H1 (cell line): ENCODE measurements at regions not wholly inside any gene's neighbourhood (a gene's known extent, or its start where the extent isn't known, plus 50 kb on each side); places are given as distances from the start of the nearest gene placed in this dataset.

Source experiments
- CTCF ChIA-PET: fragments of 300-600 bp; sonication (Branson Sonifier 250); formaldehyde crosslinking; loops from one replicate; lab custom pipeline; 2021; ENCODE audit not compliant: partially characterized antibody; lab: Charles Lee
- POLR2A ChIA-PET: fragments of 300-600 bp; sonication (Branson Sonifier 250); formaldehyde crosslinking; loops from one replicate; lab custom pipeline; 2021; ENCODE audit warnings: inconsistent platforms; ENCODE audit not compliant: partially characterized antibody; lab: Charles Lee
- DNase-seq, 2 experiments: peaks; one replicate each; pipeline versions ENCODE4 v3.0.0 to v3.0.0-alpha.2; 2010 to 2022; ENCODE audit warnings: low spot score in 2 of 2, low read depth in 1 of 2, mixed read lengths in 1 of 2
- FAIRE-seq: peaks from 2 replicates; lab custom pipeline; 2011; peaks lifted over from hg19 to GRCh38; lab: Jason Lieb, UNC
- H2AFZ ChIP-seq: 2 replicates; pipeline ENCODE4 v1.8.1; 2012; ENCODE audit warnings: low read length, inconsistent platforms
- H2AK5ac ChIP-seq: 2 replicates; pipeline ENCODE4 v1.6.1; 2013; ENCODE audit warnings: low read depth, low read length
- H2BK120ac ChIP-seq: replicated peaks from 2 replicates; pipeline ENCODE3; 2013; ENCODE audit warnings: low read depth, low read length, inconsistent platforms
- H2BK12ac ChIP-seq: 2 replicates; pipeline ENCODE4 v1.6.1; 2013; ENCODE audit warnings: low read depth, low read length
- H2BK15ac ChIP-seq: 2 replicates; pipeline ENCODE4 v1.6.1; 2013; ENCODE audit warnings: low read length
- H2BK20ac ChIP-seq: 2 replicates; pipeline ENCODE4 v1.6.1; 2013; ENCODE audit warnings: low read length
- H2BK5ac ChIP-seq: 2 replicates; pipeline ENCODE4 v1.6.1; 2013; ENCODE audit warnings: low read depth, low read length
- H3K14ac ChIP-seq: 2 replicates; pipeline ENCODE4 v1.6.1; 2013; ENCODE audit warnings: inconsistent platforms; ENCODE audit not compliant: insufficient read length
- H3K18ac ChIP-seq: 2 replicates; pipeline ENCODE4 v1.6.1; 2013; ENCODE audit warnings: low read length; ENCODE audit errors: extremely low read depth
- H3K23ac ChIP-seq: 2 replicates; pipeline ENCODE4 v1.6.1; 2013; ENCODE audit warnings: inconsistent platforms; ENCODE audit not compliant: insufficient read length
- H3K23me2 ChIP-seq: 2 replicates; pipeline ENCODE4 v1.6.1; 2013; ENCODE audit warnings: low read depth, low read length
- H3K27ac ChIP-seq: 2 replicates; pipeline ENCODE4 v1.6.1; 2011; ENCODE audit warnings: low read depth, low read length, inconsistent platforms
- H3K27me3 ChIP-seq, 4 experiments: replicated peaks in 1 of 4; 1 replicate in 1 of 4; 2 replicates in 3 of 4; pipeline versions ENCODE4 v1.6.1 to v1.8.1; 2011 to 2013; ENCODE audit warnings: low read length in 3 of 4, mild to moderate bottlenecking in 3 of 4, inconsistent platforms in 2 of 4, mixed read lengths in 2 of 4, moderate library complexity in 1 of 4; ENCODE audit not compliant: control insufficient read depth in 3 of 4, insufficient read depth in 3 of 4; ENCODE audit errors: extremely low read depth in 1 of 4
- H3K36me3 ChIP-seq, 4 experiments: 2 replicates each; pipeline versions ENCODE4 v1.6.1 to v1.8.1; 2011 to 2013; ENCODE audit warnings: mild to moderate bottlenecking in 4 of 4, low read length in 3 of 4, moderate library complexity in 2 of 4, control low read depth in 1 of 4, inconsistent platforms in 1 of 4; ENCODE audit not compliant: insufficient read depth in 4 of 4, control insufficient read depth in 2 of 4
- H3K4ac ChIP-seq: replicated peaks from 2 replicates; pipeline ENCODE3; 2013; ENCODE audit warnings: low read length, low read depth, mixed read lengths, inconsistent platforms; ENCODE audit not compliant: insufficient read length
- H3K4me1 ChIP-seq, 4 experiments: replicated peaks in 1 of 4; 1 replicate in 1 of 4; 2 replicates in 3 of 4; pipeline versions ENCODE4 v1.6.1 to v1.8.1; 2011 to 2013; ENCODE audit warnings: low read length in 3 of 4, inconsistent platforms in 2 of 4, mixed read lengths in 1 of 4; ENCODE audit not compliant: insufficient read depth in 4 of 4, control insufficient read depth in 3 of 4
- H3K4me2 ChIP-seq, 2 experiments: 2 replicates each; pipeline versions ENCODE4 v1.6.1 to v1.8.1; 2011 to 2013; ENCODE audit warnings: low read depth in 2 of 2, low read length in 2 of 2, control low read depth in 1 of 2, inconsistent platforms in 1 of 2, mild to moderate bottlenecking in 1 of 2; ENCODE audit not compliant: insufficient read depth in 1 of 2
- H3K4me3 ChIP-seq, 4 experiments: fragments of 200-600, 300-600 bp in 1 of 4; sonication (generic), shearing (Covaris generic), sonication (Bioruptor Twin) in 1 of 4; 2 replicates each; pipeline versions ENCODE4 v1.5.1 to v1.8.1; 2011 to 2016; ENCODE audit warnings: low read length in 4 of 4, low read depth in 3 of 4, control low read depth in 2 of 4, inconsistent platforms in 2 of 4, mild to moderate bottlenecking in 2 of 4, mixed read lengths in 1 of 4, moderate library complexity in 1 of 4; ENCODE audit not compliant: insufficient read depth in 2 of 4; ENCODE audit errors: extremely low read depth in 1 of 4
- H3K56ac ChIP-seq: replicated peaks from 2 replicates; pipeline ENCODE3; 2013; ENCODE audit warnings: low read depth, mild to moderate bottlenecking, mixed read lengths, low read length, inconsistent platforms; ENCODE audit not compliant: insufficient read length
- H3K79me1 ChIP-seq: 2 replicates; pipeline ENCODE4 v1.6.1; 2013; ENCODE audit warnings: low read depth, low read length, control low read depth
- H3K79me2 ChIP-seq, 2 experiments: 2 replicates each; pipeline versions ENCODE4 v1.6.1 to v1.8.1; 2012 to 2013; ENCODE audit warnings: low read length in 2 of 2, mild to moderate bottlenecking in 2 of 2, inconsistent platforms in 1 of 2; ENCODE audit not compliant: insufficient read depth in 2 of 2, control insufficient read depth in 1 of 2
- H3K9ac ChIP-seq, 4 experiments: replicated peaks in 1 of 4; 1 replicate in 1 of 4; 2 replicates in 3 of 4; pipeline versions ENCODE4 v1.6.1 to v1.8.1; 2011 to 2013; ENCODE audit warnings: low read depth in 3 of 4, low read length in 3 of 4, control low read depth in 2 of 4, mild to moderate bottlenecking in 2 of 4, moderate library complexity in 2 of 4, inconsistent platforms in 1 of 4; ENCODE audit errors: extremely low read depth in 1 of 4
- H3K9me3 ChIP-seq, 2 experiments: 2 replicates each; pipeline versions ENCODE4 v1.6.1 to v1.8.1; 2012 to 2013; ENCODE audit warnings: mild to moderate bottlenecking in 2 of 2, moderate library complexity in 2 of 2, control low read depth in 1 of 2, inconsistent platforms in 1 of 2, low read depth in 1 of 2, low read length in 1 of 2, mixed read lengths in 1 of 2; ENCODE audit not compliant: insufficient read depth in 2 of 2
- H4K20me1 ChIP-seq, 2 experiments: replicated peaks in 1 of 2; 2 replicates each; pipeline versions ENCODE3 to v1.8.1; 2011 to 2013; ENCODE audit warnings: inconsistent platforms in 2 of 2, low read length in 2 of 2, mild to moderate bottlenecking in 1 of 2; ENCODE audit not compliant: insufficient read depth in 2 of 2, control insufficient read depth in 1 of 2
- H4K5ac ChIP-seq: 2 replicates; pipeline ENCODE4 v1.6.1; 2013; ENCODE audit warnings: low read length, low read depth, mixed read lengths, inconsistent platforms; ENCODE audit not compliant: insufficient read length
- H4K8ac ChIP-seq: 2 replicates; pipeline ENCODE4 v1.8.0; 2013; ENCODE audit warnings: mild to moderate bottlenecking, moderate library complexity, low read length, inconsistent platforms; ENCODE audit not compliant: insufficient read depth; ENCODE audit errors: extremely low read depth
- H4K91ac ChIP-seq: replicated peaks from 2 replicates; pipeline ENCODE3; 2013; ENCODE audit warnings: low read length, mixed read lengths, inconsistent platforms; ENCODE audit not compliant: insufficient read length
- ASH2L ChIP-seq: fragments of 200-600, 300-600 bp; sonication (generic); IDR thresholded peaks from one replicate; pipeline ENCODE4 v1.7.1; 2017; ENCODE audit warnings: low read length
- ATF3 ChIP-seq: IDR thresholded peaks from 2 replicates; pipeline ENCODE4 v1.6.1; 2011; ENCODE audit warnings: low read depth, mild to moderate bottlenecking, low read length; ENCODE audit not compliant: insufficient read depth
- EP300 ChIP-seq, 2 experiments: IDR thresholded peaks; 1 replicate in 1 of 2; 2 replicates in 1 of 2; pipeline ENCODE4 v1.6.1; 2011 to 2012; ENCODE audit warnings: low read depth in 2 of 2, low read length in 2 of 2, mild to moderate bottlenecking in 2 of 2, borderline replicate concordance in 1 of 2, inconsistent platforms in 1 of 2, moderate library complexity in 1 of 2
- EZH2 ChIP-seq: fragments of 200-600 bp; sonication (generic); IDR thresholded peaks from 2 replicates; pipeline ENCODE4 v1.7.1; 2012; ENCODE audit warnings: low read depth, mild to moderate bottlenecking, moderate library complexity, low read length, inconsistent platforms; ENCODE audit not compliant: severe bottlenecking
- FOSL1 ChIP-seq: IDR thresholded peaks from 2 replicates; pipeline ENCODE4 v1.6.1; 2011; ENCODE audit warnings: mild to moderate bottlenecking, low read depth, low read length, moderate library complexity; ENCODE audit not compliant: insufficient read depth
- GTF2F1 ChIP-seq: IDR thresholded peaks from 2 replicates; pipeline ENCODE4 v1.6.1; 2012; ENCODE audit warnings: low read depth, low read length, improper control_type of control experiment, borderline replicate concordance
- JUND ChIP-seq: IDR thresholded peaks from 2 replicates; pipeline ENCODE4 v1.6.1; 2011; ENCODE audit warnings: mild to moderate bottlenecking, improper control_type of control experiment, low read length
- KDM1A ChIP-seq: fragments of 200-600, 300-600 bp; sonication (generic); IDR thresholded peaks from 2 replicates; pipeline ENCODE4 v1.7.1; 2016; ENCODE audit warnings: mild to moderate bottlenecking, low read length, borderline replicate concordance
- MAFK ChIP-seq: IDR thresholded peaks from 2 replicates; pipeline ENCODE4 v1.6.1; 2012; ENCODE audit warnings: low read depth, mild to moderate bottlenecking, improper control_type of control experiment, low read length
- PHF8 ChIP-seq: fragments of 200-600 bp; sonication (generic); conservative IDR thresholded peaks from 2 replicates; pipeline ENCODE4 v1.7.1; 2012; ENCODE audit warnings: low read depth, mild to moderate bottlenecking, inconsistent platforms, low read length, moderate library complexity
- WGBS, 2 experiments: shearing (Covaris generic) in 1 of 2; methylation state at CpG; one replicate each; pipeline versions ENCODE4 v1.1.6 to v1.1.7; 2013 to 2015; ENCODE audit warnings: low lambda C conversion rate in 2 of 2, mixed read lengths in 2 of 2, inconsistent platforms in 1 of 2, low coverage in 1 of 2, missing lambda C conversion rate in 1 of 2; ENCODE audit not compliant: insufficient replicate concordance in 2 of 2, insufficient coverage in 1 of 2, insufficient read length in 1 of 2; ENCODE audit errors: extremely low coverage in 1 of 2, missing lambda C conversion rate in 1 of 2; 5-methylcytosine and 5-hydroxymethylcytosine counted together
- TF ChIP-seq, protein P1 (sequence below): IDR thresholded peaks from 2 replicates; pipeline ENCODE4 v1.6.1; 2012; ENCODE audit warnings: low read length, inconsistent platforms

- Histone ChIP-seq H3K14ac (no peak overlapping the region), H3K4me2 (no peak overlapping the region), H2BK5ac (no peak overlapping the region), H4K91ac (no peak overlapping the region), H3K23ac (no peak overlapping the region), H3K18ac (no peak overlapping the region), H4K20me1 (no peaks in the 10 kb centered on the region), H2BK20ac (no peak overlapping the region), H3K56ac (no peak overlapping the region), H3K79me2 (no peaks in the 10 kb centered on the region), H3K79me1 (no peaks in the 10 kb centered on the region), H3K9me3 (no peaks in the 10 kb centered on the region), H3K36me3 (no peaks in the 10 kb centered on the region), H4K5ac (no peak overlapping the region), H2BK12ac (no peak overlapping the region), H3K23me2 (peaks cover 3% of the 10 kb centered on the region; the same call in 1 of the 2 replicates), H3K4ac (no peak overlapping the region), H4K8ac (no peak overlapping the region), H3K9ac (no peak overlapping the region), H2BK15ac (no peak overlapping the region), H3K27me3 (no peaks in the 10 kb centered on the region; a peak in 2 of 7 replicates), H2AK5ac (no peak overlapping the region), H3K27ac (no peak overlapping the region), H2AFZ (no peak overlapping the region), H3K4me1 (peaks cover 0 to 7% (median 0%) of the 10 kb centered on the region in 4 experiments; a peak in 1 of 7 replicates), H2BK120ac (no peak overlapping the region), H3K4me3 (no peak overlapping the region)
- ChIA-PET POLR2A (no interaction called here), CTCF (interaction anchor here (0.7 to 1.3 kb wide), 2 partner anchors 54 to 109 kb away, joined by 3 read pairs; no protein-coding TSS in a partner anchor)
- DNase-seq = no peak
- FAIRE-seq = no peak
- 100% methylated on average over 2 of the region's 2 CpGs; no CpG with 5 or more reads in 1 of the 2 experiments for WGBS, 2 experiments
- TF ChIP-seq ASH2L (no peak), GTF2F1 (no peak), MAFK (no peak), EZH2 (no peak), PHF8 (no peak), KDM1A (no peak), FOSL1 (no peak), EP300 (IDR thresholded peaks at IDR 0.05; ENCODE audit: borderline replicate concordance in 1 of 2, low read depth in 2 of 2, low read length in 2 of 2) (no peak), JUND (no peak), ATF3 (no peak)
- TF ChIP-seq, protein P1, sequence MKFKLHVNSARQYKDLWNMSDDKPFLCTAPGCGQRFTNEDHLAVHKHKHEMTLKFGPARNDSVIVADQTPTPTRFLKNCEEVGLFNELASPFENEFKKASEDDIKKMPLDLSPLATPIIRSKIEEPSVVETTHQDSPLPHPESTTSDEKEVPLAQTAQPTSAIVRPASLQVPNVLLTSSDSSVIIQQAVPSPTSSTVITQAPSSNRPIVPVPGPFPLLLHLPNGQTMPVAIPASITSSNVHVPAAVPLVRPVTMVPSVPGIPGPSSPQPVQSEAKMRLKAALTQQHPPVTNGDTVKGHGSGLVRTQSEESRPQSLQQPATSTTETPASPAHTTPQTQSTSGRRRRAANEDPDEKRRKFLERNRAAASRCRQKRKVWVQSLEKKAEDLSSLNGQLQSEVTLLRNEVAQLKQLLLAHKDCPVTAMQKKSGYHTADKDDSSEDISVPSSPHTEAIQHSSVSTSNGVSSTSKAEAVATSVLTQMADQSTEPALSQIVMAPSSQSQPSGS = no peak
Observed at GRCh38 chr11:133726542-133726941, 118.8 kb downstream of the SPATA19 start.
